GM21576 (cell line): ENCODE measurements at regions not wholly inside any gene's neighbourhood (a gene's known extent, or its start where the extent isn't known, plus 50 kb on each side); places are given as distances from the start of the nearest gene placed in this dataset.

ENCODE experiments used
- ATAC-seq: cut with Tn5 transposase; IDR thresholded peaks from one replicate; pipeline ENCODE4 v1.9.1; 2021; ENCODE audit warnings: mild to moderate bottlenecking, moderate library complexity; ENCODE audit not compliant: unreplicated experiment

DNA sequence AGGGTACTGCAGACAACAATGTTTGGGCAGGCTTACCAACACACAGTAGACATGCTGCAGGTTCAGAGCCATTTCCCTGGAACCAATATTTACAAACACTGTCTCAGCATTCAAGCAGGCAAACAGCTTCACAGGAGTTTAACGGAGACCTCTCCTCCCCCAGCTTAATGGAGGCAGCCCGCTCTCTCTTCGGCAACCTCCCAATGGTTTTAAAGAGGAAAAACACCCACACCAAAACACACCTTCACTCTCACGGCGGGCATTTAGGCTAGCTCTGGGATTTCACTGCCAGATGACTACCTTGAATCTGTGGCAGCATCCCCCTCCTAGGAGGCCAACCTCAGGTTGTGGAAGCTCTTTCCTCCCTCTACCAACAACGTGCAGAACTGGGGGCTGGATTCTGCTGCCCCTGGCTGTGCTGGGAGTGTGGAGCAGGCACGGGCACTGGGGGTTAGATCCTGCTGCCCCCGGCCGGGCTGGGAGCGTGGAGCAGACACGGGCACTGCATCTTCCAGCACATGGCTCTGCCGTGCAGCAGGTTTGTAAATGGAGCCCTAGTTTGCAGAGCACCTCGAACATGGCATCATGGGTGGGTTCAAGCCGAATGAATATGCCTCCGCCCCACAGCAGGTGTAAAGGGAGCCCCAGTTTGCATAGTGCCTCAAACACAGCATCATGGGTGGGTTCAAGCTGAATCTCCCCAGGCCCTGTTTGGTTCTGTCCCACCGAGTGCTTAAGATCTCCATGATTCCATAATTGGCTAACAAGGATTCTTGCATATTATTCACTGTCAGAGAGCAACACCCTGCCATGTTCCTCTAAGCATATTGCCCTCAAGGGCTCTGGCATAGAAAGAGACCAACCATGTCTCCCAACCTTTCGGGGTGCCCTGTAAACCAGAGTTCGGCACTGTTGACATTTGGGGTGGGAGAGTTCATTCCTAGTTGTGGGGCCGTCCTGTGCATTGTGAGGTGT is 86.4 kb downstream of the RBFOX3 start:
- ATAC-seq, result no peak

DNA sequence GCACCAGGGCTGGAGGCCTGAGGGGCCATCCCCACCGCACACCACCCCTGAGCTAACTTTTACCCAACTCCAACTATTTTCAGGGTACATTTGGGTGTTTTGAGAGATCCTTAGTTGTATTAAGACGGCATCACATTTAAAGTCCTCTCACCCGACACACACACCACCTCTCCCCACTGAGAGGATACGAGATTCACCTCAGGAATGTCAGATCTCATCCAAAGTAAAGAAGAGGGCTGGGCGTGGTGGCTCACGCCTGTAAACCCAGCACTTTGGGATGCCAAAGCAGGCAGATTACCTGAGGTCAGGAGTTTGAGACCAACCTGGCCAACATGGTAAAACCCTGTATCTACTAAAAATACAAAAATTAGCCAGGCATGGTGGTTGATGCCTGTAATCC is 88.4 kb downstream of the RBFOX3 start:
- ATAC-seq, result no peak

DNA sequence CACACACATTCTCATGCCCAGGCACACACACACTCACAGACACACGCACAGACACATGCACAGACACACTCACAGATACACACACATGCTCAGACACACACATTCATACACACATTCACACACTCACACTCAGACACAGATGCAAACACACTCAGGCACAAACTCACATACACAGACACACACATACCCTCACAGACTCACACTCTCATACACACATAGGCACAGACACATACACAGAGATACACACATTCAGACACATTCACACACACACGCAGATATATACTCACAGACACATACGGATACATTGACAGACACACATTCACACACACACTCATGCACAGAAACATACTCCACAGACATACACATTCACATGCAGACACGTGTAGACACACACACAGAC is 89.6 kb downstream of the RBFOX3 start:
- no peak for ATAC-seq

DNA sequence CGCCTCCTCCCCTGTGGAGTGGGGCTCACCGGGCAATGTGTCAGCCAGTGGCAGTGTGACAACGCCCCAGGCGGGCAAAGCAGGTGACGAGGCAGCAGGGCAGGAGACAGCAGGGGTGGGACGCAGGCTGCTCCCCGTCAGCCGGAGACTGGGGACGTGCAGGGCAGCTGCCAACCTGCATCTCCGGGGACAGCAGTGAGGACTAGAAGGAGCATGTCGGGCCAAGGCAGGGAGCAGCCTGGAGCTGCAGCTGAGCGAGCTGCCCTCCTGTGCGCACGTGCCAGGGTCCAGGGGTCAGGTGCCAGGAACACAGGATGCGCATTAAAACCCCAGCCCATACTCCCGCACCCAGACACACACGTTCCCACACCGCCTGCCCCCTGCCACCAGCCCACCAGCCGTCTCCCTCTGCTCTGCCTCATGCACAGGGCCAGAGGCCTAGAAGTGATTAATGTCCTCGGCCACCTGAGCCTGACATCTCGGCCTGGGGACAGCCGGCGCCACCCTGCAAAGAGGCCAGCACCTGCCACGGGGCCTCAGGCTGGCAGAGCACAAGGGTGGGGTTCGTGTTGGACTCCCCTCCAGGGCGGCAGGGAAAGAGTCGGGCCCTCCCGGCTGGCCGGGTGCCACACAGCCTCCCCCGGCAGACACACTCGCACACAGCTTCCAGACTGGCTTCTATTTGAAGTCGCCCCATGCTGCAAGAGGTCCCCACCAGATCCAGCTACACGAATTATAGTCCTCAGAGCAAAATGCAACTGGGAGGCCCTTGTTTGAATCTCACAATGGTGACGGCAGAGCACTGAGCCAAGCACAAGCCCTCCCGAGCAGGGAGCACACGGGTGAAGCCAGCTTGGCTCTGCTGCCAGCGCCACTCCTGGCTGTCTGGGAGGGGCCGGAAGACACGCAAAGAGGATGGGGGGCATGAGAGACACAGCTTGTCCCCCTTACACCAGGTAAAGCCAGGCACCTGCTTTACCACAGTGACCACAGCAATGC is 90.4 kb downstream of the RBFOX3 start:
- no peak for ATAC-seq

DNA sequence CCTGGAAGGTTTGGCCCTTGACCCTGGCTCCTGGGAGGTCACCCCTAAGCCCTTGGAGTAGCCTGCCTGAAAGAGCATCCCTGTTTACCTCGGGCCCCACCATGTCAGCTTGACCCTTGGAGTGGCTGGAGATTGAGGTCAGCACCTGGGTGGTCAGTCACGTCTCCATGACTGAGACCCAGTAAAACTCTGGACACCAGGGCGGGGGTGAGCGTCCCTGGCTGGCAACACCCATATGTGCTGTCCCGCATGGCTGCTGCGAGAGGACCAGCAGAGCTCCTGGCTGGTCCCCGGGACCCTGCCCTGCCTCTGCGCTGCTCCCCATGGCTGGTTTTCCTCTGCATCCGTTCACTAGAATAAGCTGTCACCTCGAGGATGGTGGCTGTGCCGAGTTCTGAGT is 91.2 kb downstream of the RBFOX3 start:
- ATAC-seq, result no peak

DNA sequence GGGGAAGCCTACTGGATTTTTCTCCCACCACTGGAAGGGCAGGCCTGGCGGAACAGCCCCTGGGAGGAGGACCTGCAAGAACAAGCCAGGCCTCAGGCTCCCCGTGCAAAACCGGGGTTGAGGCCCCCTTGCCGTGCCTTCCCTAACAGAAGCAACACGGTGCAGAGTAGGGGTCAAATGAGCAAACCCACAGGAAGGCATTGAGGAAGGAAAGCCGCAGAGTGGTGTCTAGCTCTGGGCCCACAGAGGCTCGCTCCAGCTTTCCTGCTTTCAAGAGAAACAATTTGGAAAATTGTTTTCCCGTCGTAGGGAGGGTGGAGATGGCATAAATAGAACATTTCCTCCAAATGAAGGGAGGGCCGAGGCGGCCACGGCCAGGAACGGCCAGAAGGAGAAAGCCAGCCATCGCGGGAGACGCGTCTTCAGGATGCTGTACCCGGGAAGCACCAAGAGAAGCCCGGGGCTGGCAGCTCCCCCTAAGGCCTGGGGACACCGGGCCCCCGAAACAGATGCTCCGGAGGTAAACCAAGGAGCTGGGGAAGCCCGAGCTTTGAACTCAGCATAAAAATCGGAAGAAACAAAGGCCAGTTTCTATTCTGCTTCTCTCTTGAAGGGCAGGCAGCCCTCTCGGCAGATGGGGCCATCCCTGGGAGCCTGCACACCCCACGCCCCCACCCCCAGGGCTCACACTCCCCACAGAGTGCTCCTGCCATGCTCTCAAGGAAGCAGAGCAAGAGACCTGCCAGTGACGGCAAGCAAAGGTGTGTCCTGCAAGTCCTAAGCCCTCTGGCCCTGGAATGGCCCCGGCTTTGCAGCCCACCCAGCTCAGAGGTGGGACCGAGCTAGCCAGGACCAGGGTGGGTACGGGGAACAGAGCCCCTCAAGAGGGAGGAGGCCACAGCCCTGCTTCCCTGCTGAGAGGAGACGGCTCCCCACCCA is 92.0 kb downstream of the RBFOX3 start:
- no peak for ATAC-seq

DNA sequence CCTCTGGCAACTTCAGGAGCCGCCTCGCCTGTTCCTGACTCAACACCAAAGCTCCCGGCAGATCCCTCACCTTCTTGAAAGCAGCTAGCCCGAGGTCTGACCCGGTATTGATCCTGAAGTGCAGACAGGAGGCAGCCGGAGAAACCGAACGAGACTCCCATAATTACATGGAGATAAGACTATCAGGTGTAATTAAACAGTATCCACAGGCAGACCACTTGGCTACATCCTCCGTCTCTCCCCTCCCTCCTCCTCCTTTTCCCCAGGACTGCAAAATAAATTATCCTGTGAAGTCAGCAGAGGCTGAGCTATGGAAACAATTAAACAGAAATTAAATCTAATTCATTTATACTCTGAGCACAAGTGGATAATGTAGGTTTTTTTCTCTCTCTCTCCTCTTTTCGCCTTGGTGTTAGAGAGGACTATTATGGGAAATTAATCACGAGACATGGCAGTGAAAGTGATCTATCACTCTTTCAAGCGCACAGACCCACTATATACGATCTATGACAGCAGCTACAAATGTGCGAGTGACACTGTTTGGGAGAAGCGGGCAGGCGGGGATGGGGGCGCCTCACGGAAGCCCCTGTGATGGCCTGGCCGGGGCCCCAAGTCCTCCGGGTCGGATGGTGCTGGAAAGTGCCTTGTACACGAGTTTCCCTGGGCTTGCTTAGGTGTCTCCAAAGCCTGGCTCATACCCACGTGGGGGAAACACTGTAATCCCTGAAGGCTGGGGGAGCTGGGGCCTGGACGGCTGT is 92.8 kb downstream of the RBFOX3 start:
- ATAC-seq, result no peak

DNA sequence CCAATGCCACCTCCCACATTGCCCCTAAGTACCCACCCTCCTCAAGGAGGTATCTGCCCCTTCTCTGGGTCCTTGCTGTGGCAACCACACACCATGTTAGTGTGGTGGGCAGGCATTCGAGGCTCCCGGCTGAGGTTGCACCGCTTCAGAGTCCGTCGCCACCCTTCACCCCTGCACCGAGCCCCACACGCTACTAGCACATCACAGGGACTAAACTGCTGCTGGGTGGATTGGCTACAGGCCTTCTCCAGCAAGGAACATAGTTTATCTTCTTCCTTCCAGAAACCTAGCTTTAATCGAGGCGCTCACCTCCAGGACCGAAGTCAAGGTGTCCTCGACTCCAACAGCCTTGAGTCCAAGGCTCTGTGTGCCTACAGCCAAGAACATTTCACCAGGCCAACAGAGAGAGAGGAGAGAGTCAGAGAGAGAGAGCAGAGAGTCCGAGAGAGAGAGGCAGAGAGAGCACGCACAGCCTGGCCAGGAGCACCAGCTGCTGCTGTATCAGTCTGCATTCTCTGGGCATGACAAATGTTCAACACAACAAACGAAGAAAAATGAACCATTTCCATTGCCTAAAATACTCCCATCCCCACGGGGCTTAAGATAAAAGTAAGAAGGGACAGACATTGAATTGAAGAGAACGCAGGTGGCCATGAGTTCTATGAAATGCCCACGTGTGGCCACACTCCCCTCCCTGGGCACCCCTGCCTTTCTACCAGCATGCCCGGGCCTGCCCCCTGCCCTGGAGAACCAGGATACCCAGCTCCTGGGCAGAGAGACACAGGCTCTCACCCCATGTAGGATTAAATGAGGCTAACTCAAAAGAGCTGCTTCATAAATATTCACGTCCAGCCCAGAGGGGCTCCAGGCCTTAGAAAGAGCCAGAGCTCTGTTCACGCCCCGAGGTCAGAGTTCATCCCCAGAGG is 94.9 kb downstream of the RBFOX3 start:
- ATAC-seq, result no peak

DNA sequence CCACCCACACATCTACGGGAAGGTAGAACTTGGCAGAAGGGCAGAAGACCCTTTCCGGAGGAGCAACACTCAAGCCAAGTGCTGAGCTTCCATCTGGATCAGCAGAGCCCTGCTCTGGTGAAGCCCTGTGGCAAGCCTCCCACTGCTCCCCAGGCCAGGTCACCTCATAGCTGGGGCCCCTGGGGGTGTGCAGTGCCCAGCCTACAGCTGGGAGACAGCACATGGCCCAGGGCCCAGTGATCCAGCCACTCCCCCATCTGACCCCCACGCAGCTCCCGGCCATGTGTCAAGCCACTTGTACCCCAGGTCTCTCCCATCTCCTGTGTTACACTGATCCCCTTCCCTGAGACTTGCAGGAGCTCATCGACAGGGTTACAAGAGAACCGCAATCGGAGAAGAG is 95.7 kb downstream of the RBFOX3 start:
- ATAC-seq, result no peak

DNA sequence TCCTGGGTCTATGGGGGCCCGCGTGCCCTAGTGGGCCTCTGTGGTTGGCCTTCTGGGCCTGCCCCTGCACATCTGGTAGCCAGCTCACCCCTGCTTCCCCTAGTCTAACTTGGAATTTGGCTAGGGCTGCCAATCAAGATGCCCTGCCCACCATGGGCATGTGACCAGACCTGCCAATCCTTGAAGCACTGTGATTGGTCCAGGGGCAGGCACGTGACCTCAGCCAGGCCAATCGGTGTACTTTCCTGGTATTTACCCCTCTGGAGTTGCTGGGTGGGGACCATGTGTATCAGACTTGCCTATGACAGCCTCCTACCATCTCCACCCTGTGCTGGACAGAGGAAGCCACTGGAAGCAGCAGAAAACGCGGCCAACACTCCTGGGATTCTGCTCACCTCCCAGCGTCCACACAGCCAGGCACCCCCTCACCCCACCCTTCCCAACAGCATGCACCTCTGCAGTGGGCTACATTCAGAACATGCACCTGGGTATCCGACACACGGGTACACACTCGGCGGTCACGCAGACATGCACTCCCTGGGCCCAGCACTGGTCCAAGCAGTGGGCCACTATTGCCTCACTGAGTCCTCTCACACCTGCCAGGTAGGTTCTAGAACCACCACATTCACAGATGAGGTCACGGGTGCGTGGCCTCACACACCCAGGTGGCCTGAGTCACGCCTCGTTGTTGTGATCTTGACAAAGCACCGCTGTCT is 96.9 kb downstream of the RBFOX3 start:
- ATAC-seq, result no peak

DNA sequence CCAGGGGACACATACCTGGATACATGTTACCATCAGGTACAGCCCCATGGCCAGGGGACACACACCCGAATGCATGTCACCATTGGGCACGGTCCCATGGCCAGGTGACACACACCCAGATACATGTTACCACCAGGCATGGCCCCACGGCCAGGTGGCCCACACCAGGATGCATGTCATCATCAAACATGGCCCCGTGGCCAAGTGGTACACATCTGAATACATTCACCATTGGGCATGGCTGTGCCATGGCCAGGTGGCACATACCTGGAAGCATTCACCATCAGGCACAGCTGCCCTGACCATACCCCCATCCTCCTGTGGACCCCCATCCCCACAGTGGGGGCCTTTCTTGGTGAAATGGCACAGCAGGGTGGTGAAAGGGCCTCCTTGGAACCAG is 97.6 kb downstream of the RBFOX3 start:
- no peak for ATAC-seq

DNA sequence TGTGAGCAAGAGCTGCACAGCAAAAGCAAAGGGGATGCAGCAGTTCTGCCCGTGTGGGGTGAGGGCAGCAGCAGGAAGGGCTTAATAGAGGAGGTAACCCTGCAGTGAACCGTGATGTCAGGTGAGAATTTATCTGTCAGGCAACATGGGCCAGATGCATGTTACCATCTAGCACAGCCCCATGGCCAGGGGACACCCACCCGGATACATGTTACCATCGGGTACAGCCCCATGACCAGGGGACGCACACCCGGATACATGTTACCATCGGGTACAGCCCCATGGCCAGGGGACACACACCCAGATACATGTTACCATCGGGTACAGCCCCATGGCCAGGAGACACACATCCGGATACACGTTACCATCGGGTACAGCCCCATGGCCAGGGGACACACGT is 99.4 kb downstream of the RBFOX3 start:
- no peak for ATAC-seq

DNA sequence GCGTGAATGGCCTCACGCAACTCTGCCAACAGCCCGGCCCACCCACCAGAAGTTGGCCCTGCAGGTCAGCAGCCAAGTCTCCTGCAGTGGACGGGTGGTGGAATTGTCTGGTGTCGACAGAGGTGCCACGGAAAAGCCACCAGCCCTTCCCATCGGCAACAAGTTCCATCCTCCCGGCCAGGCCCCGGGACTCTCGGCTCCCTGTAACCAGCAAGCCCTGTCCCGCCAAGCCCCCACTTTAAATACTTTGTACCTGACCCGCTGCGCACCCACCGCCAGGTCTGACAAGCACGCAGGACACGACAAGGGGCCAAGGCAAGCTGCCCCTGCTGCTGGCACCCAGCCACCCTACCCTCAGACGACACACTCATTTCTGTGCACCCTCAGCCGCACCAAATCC is 100.8 kb downstream of the RBFOX3 start:
- no peak for ATAC-seq

DNA sequence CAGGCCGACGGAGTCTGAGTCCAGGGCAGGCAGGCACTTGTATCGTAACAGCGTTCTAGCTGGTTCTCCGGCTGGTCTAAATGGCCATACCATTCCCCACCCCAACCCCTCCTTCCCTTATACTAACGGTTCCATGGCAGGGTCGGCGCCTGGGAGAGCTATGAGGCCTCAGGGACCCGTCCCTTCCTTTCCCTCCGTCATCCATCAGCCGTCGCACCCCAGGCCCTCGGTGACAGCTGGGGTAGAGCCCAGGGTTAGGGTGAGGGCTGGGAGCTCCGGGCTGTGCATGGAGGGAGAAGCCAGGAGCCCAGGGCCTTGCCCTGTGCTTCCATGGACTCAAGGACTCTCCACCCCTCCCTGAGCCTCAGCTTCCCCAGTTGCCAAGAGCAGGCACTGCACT is 101.4 kb downstream of the RBFOX3 start:
- no peak for ATAC-seq

DNA sequence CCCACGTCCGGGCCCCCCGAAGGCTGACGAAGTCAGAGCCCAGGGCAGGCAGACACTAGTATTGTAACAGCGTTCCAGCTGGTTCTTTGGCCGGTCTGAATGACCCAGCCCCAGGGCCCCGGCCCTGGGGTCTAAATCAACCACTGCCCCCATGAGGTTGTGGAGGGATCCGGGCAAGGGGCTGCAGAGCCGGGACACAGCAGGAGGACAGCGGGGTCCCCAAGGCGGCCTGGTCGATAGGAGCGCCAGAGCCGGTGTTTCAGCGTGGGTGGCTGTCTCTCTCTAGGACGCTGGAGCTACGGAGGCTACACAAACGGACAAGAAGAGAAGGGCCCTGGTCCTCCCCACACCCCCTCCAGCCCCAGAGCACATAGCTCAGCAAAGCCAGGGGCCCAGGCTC is 101.8 kb downstream of the RBFOX3 start:
- ATAC-seq, result no peak

DNA sequence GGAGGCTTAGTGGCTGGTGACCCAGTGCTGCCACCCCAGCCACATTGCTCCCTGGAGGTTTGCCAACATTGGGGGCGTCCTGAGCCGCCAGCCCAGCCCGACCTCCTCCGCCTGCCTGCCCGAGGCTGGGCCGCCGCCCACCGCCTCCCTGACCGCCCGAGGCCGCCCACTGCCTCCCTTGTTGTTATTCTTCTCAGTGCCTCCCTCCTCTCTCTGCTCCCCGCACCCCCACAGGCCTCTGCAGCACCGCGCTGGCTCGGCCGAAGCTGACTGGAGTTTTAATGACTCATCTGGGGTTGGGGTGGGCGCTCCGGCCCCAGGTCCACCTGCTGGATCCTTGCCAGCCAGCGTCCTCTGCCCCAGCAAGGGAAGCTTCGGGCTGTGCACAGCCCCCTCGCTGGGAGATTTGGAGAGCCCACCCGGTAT is 102.5 kb downstream of the RBFOX3 start:
- no peak for ATAC-seq

DNA sequence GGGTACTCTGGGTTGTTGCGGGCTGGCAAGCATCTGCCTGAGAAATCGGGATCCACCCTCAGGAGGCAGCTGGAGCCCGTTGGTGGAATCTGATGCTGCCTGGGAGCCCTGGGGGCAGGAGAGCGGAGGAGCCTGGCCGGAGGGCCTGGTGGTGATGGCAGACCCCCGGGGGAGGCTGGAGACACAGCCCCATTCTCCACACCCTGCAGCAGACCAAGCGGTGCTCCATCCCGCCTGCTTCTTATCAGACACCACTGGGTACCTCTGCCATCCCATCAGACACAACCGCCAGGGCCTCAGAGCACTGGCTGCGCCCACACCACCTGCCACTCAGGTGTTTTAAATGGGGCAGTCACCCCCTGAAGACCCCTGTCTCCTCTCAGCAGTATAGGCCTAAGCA is 103.9 kb downstream of the RBFOX3 start:
- ATAC-seq, result no peak
